ENCODE measurements at regions not wholly inside any gene's neighbourhood (a gene's known extent, or its start where the extent isn't known, plus 50 kb on each side); places are given as distances from the start of the nearest gene placed in this dataset.

GRCh38 chr13:107348471-107348870 is 780.5 kb upstream of the ARGLU1 start:
- Mint-ChIP-seq H3K36me3 (ENCODE audit: low read depth) (no peaks in the 10 kb centered on the region), H3K9me3 (peaks cover 12% of the 10 kb centered on the region), H3K27me3 (no peaks in the 10 kb centered on the region), H3K27ac (no peak overlapping the region), H3K4me3 (no peak overlapping the region), H3K4me1 (no peaks in the 10 kb centered on the region)
- ATAC-seq (replicated peaks) = no peak

GRCh38 chr13:107347641-107348369 is 779.9 kb upstream of the ARGLU1 start:
- Mint-ChIP-seq H3K27me3 (no peaks in the 10 kb centered on the region), H3K9me3 (peaks cover 12% of the 10 kb centered on the region), H3K4me1 (no peaks in the 10 kb centered on the region), H3K27ac (no peak overlapping the region), H3K4me3 (no peak overlapping the region), H3K36me3 (ENCODE audit: low read depth) (no peaks in the 10 kb centered on the region)
- ATAC-seq (replicated peaks) = no peak

- no peaks in the 10 kb centered on the region for H3K36me3 Mint-ChIP-seq (ENCODE audit: low read depth)
- H3K27ac Mint-ChIP-seq = no peak overlapping the region
These were observed 774.8 kb upstream of the ARGLU1 start for GRCh38 chr13:107342747-107343146.

GRCh38 chr13:107339209-107339608 is 771.3 kb upstream of the ARGLU1 start:
- Mint-ChIP-seq H3K27me3 (no peaks in the 10 kb centered on the region), H3K4me3 (no peak overlapping the region), H3K27ac (no peak overlapping the region), H3K9me3 (peaks cover 10% of the 10 kb centered on the region), H3K4me1 (no peaks in the 10 kb centered on the region), H3K36me3 (ENCODE audit: low read depth) (no peaks in the 10 kb centered on the region)
- no peak for ATAC-seq (replicated peaks)

More at GRCh38 chr13:107342747-107343146, 774.8 kb upstream of the ARGLU1 start:
- Mint-ChIP-seq H3K27me3 (no peaks in the 10 kb centered on the region), H3K4me1 (no peaks in the 10 kb centered on the region), H3K4me3 (no peak overlapping the region), H3K9me3 (peaks cover 11% of the 10 kb centered on the region)
- no peak for ATAC-seq (replicated peaks)

- Mint-ChIP-seq H3K27me3 (no peaks in the 10 kb centered on the region), H3K4me1 (no peaks in the 10 kb centered on the region), H3K36me3 (ENCODE audit: low read depth) (no peaks in the 10 kb centered on the region), H3K9me3 (peaks cover 8% of the 10 kb centered on the region), H3K4me3 (no peak overlapping the region), H3K27ac (no peak overlapping the region)
- ATAC-seq (replicated peaks) = no peak
These were observed 764.3 kb upstream of the ARGLU1 start for GRCh38 chr13:107332188-107332587.

- Mint-ChIP-seq H3K9me3 (peaks cover 8% of the 10 kb centered on the region), H3K36me3 (ENCODE audit: low read depth) (no peaks in the 10 kb centered on the region), H3K4me1 (no peaks in the 10 kb centered on the region), H3K27ac (no peak overlapping the region), H3K27me3 (no peaks in the 10 kb centered on the region), H3K4me3 (no peak overlapping the region)
- no peak for ATAC-seq (replicated peaks)
These were observed 763.4 kb upstream of the ARGLU1 start for GRCh38 chr13:107331359-107331758.

GRCh38 chr13:107330484-107330883 is 762.5 kb upstream of the ARGLU1 start:
- no peak for ATAC-seq (replicated peaks)
- Mint-ChIP-seq H3K36me3 (ENCODE audit: low read depth) (no peaks in the 10 kb centered on the region), H3K4me3 (no peak overlapping the region), H3K27me3 (no peaks in the 10 kb centered on the region), H3K9me3 (peaks cover 8% of the 10 kb centered on the region), H3K27ac (no peak overlapping the region), H3K4me1 (no peaks in the 10 kb centered on the region)

GRCh38 chr13:107329991-107330390 is 762.1 kb upstream of the ARGLU1 start:
- no peak overlapping the region for H3K4me3 Mint-ChIP-seq
- H3K36me3 Mint-ChIP-seq (ENCODE audit: low read depth) = no peaks in the 10 kb centered on the region
- no peaks in the 10 kb centered on the region for H3K27me3 Mint-ChIP-seq
- peaks cover 5% of the 10 kb centered on the region for H3K9me3 Mint-ChIP-seq
- no peak for ATAC-seq (replicated peaks)
- H3K27ac Mint-ChIP-seq = no peak overlapping the region
- H3K4me1 Mint-ChIP-seq = no peaks in the 10 kb centered on the region

GRCh38 chr13:107324416-107325204 is 756.7 kb upstream of the ARGLU1 start:
- Mint-ChIP-seq H3K4me1 (no peaks in the 10 kb centered on the region), H3K27me3 (no peaks in the 10 kb centered on the region), H3K36me3 (ENCODE audit: low read depth) (no peaks in the 10 kb centered on the region), H3K27ac (no peak overlapping the region), H3K4me3 (no peak overlapping the region), H3K9me3 (peaks cover 4% of the 10 kb centered on the region)
- no peak for ATAC-seq (replicated peaks)

GRCh38 chr13:107322228-107322627 is 754.3 kb upstream of the ARGLU1 start:
- no peaks in the 10 kb centered on the region for H3K4me1 Mint-ChIP-seq
- H3K9me3 Mint-ChIP-seq = no peaks in the 10 kb centered on the region
- H3K27me3 Mint-ChIP-seq = no peaks in the 10 kb centered on the region
- H3K36me3 Mint-ChIP-seq (ENCODE audit: low read depth) = no peaks in the 10 kb centered on the region
- ATAC-seq (replicated peaks) = no peak
- H3K27ac Mint-ChIP-seq = no peak overlapping the region
- no peak overlapping the region for H3K4me3 Mint-ChIP-seq

- Mint-ChIP-seq H3K27me3 (no peaks in the 10 kb centered on the region), H3K9me3 (peaks cover 3% of the 10 kb centered on the region), H3K4me3 (no peak overlapping the region), H3K4me1 (no peaks in the 10 kb centered on the region), H3K36me3 (ENCODE audit: low read depth) (no peaks in the 10 kb centered on the region), H3K27ac (no peak overlapping the region)
- ATAC-seq (replicated peaks) = no peak
These were observed 737.2 kb upstream of the ARGLU1 start for GRCh38 chr13:107305178-107305577.

- H3K9me3 Mint-ChIP-seq = peaks cover 6% of the 10 kb centered on the region
- H3K27ac Mint-ChIP-seq = no peak overlapping the region
- no peaks in the 10 kb centered on the region for H3K27me3 Mint-ChIP-seq
- ATAC-seq (replicated peaks) = no peak
- no peaks in the 10 kb centered on the region for H3K4me1 Mint-ChIP-seq
- H3K4me3 Mint-ChIP-seq = no peak overlapping the region
- no peaks in the 10 kb centered on the region for H3K36me3 Mint-ChIP-seq (ENCODE audit: low read depth)
These were observed 733.9 kb upstream of the ARGLU1 start for GRCh38 chr13:107301724-107302374.

- H3K27ac Mint-ChIP-seq = no peak overlapping the region
- H3K36me3 Mint-ChIP-seq (ENCODE audit: low read depth) = no peaks in the 10 kb centered on the region
- H3K27me3 Mint-ChIP-seq = no peaks in the 10 kb centered on the region
- ATAC-seq (replicated peaks) = no peak
- H3K4me3 Mint-ChIP-seq = no peak overlapping the region
- no peaks in the 10 kb centered on the region for H3K4me1 Mint-ChIP-seq
- peaks cover 9% of the 10 kb centered on the region for H3K9me3 Mint-ChIP-seq
These were observed 731.8 kb upstream of the ARGLU1 start for GRCh38 chr13:107299717-107300116.

GRCh38 chr13:107296804-107297203 is 728.9 kb upstream of the ARGLU1 start:
- no peaks in the 10 kb centered on the region for H3K4me1 Mint-ChIP-seq
- peaks cover 9% of the 10 kb centered on the region for H3K9me3 Mint-ChIP-seq
- H3K27ac Mint-ChIP-seq = no peak overlapping the region
- H3K36me3 Mint-ChIP-seq (ENCODE audit: low read depth) = no peaks in the 10 kb centered on the region
- H3K4me3 Mint-ChIP-seq = no peak overlapping the region
- H3K27me3 Mint-ChIP-seq = no peaks in the 10 kb centered on the region
- no peak for ATAC-seq (replicated peaks)

Data from activated T-helper 17 cell treated with anti-CD3 and anti-CD28 coated beads, Interleukin-2, amount 50 U/mL, for 72 hours (primary cell).